Activated B cell treated with CpG ODN at 0.5 μM for 24 hours (primary cell): ENCODE measurements at regions not wholly inside any gene's neighbourhood (a gene's known extent, or its start where the extent isn't known, plus 50 kb on each side); places are given as distances from the start of the nearest gene placed in this dataset.
"Not testable (repeated sequence)": the region's sequence is repeated elsewhere in the genome, so short reads cannot be mapped to it uniquely, and the experiment has no call there.

Experiments used
- ATAC-seq: fragments of 200-7000 bp; cut with Tn5 transposase; one replicate; pipeline ENCODE4 v1.10.0; 2021; ENCODE audit warnings: low read depth, mild to moderate bottlenecking, moderate library complexity
- CTCF ChIA-PET: fragments of 350-600 bp; sonication (Branson Sonifier 250); formaldehyde crosslinking; loops from one replicate; lab custom pipeline; 2021; ENCODE audit warnings: antibody characterized with exemption; lab: Charles Lee
- POLR2A ChIA-PET: fragments of 350-600 bp; sonication (Branson Sonifier 250); formaldehyde crosslinking; loops from one replicate; lab custom pipeline; 2021; ENCODE audit warnings: antibody characterized with exemption; lab: Charles Lee
- DNase-seq: peaks from one replicate; pipeline ENCODE4 v3.0.0; 2022
- H3K27ac Mint-ChIP-seq: one replicate; pipeline ENCODE4 v1.8.0; 2020; ENCODE audit warnings: mixed read lengths
- H3K27me3 Mint-ChIP-seq: one replicate; pipeline ENCODE4 v1.8.0; 2021; ENCODE audit warnings: mixed read lengths
- H3K36me3 Mint-ChIP-seq: one replicate; pipeline ENCODE4 v1.8.0; 2021; ENCODE audit warnings: low read depth, mixed read lengths
- H3K4me1 Mint-ChIP-seq: one replicate; pipeline ENCODE4 v1.8.0; 2021; ENCODE audit warnings: mixed read lengths
- H3K4me3 Mint-ChIP-seq: one replicate; pipeline ENCODE4 v1.8.0; 2020; ENCODE audit warnings: mild to moderate bottlenecking, mixed read lengths
- H3K9me3 Mint-ChIP-seq: one replicate; pipeline ENCODE4 v1.8.0; 2020; ENCODE audit warnings: mixed read lengths
- CTCF ChIP-seq: fragments of 200-600 bp; IDR thresholded peaks from one replicate; pipeline ENCODE4 v1.8.0; 2022; ENCODE audit warnings: antibody characterized with exemption, mild to moderate bottlenecking
- intact Hi-C: fragments of 100-400 bp; cut with micrococcal nuclease; formaldehyde crosslinking; loops from one replicate; pipeline ENCODE4 v1.15.1; 2024

GRCh38 chr17:79547586-79547985 lies 63.3 kb downstream of the RBFOX3 start:
- no peak for DNase-seq
- Mint-ChIP-seq H3K27ac (no peak overlapping the region), H3K4me3 (no peak overlapping the region), H3K27me3 (peaks cover 5% of the 10 kb centered on the region), H3K9me3 (peaks cover 2% of the 10 kb centered on the region), H3K4me1 (no peaks in the 10 kb centered on the region), H3K36me3 (no peaks in the 10 kb centered on the region)
- CTCF ChIA-PET: no interaction called here
- no peak for ATAC-seq
- POLR2A ChIA-PET: no interaction called here
- intact Hi-C loops: no loop called here
- TF ChIP-seq CTCF: no peak

- intact Hi-C loops, H3K36me3 Mint-ChIP-seq, CTCF ChIA-PET, DNase-seq, H3K4me1 Mint-ChIP-seq, H3K4me3 Mint-ChIP-seq, H3K27me3 Mint-ChIP-seq, ATAC-seq, H3K27ac Mint-ChIP-seq, POLR2A ChIA-PET, H3K9me3 Mint-ChIP-seq: not testable (repeated sequence)
Measured at GRCh38 chr17:79547171-79547570, 63.7 kb downstream of the RBFOX3 start.

- CTCF ChIA-PET: no interaction called here
- H3K9me3 Mint-ChIP-seq: no peaks in the 10 kb centered on the region
- H3K27me3 Mint-ChIP-seq: peaks cover 8% of the 10 kb centered on the region
- ATAC-seq: no peak
- no peak overlapping the region for H3K27ac Mint-ChIP-seq
- TF ChIP-seq CTCF: no peak
- intact Hi-C loops: no loop called here
- H3K4me3 Mint-ChIP-seq: no peak overlapping the region
- no peaks in the 10 kb centered on the region for H3K4me1 Mint-ChIP-seq
- DNase-seq: no peak
- no peaks in the 10 kb centered on the region for H3K36me3 Mint-ChIP-seq
- POLR2A ChIA-PET: no interaction called here
Measured at GRCh38 chr17:79546386-79546785, 64.5 kb downstream of the RBFOX3 start.

- TF ChIP-seq CTCF: no peak
- ChIA-PET POLR2A (no interaction called here), CTCF (no interaction called here)
- no peaks in the 10 kb centered on the region for H3K4me1 Mint-ChIP-seq
- no peak overlapping the region for H3K4me3 Mint-ChIP-seq
- H3K27me3 Mint-ChIP-seq: peaks cover 8% of the 10 kb centered on the region
- DNase-seq: no peak
- ATAC-seq: no peak
- no peaks in the 10 kb centered on the region for H3K36me3 Mint-ChIP-seq
- intact Hi-C loops: no loop called here
- H3K27ac Mint-ChIP-seq: no peak overlapping the region
- H3K9me3 Mint-ChIP-seq: no peaks in the 10 kb centered on the region
Measured at GRCh38 chr17:79545251-79546005, 65.4 kb downstream of the RBFOX3 start.

- Mint-ChIP-seq H3K36me3 (no peaks in the 10 kb centered on the region), H3K27ac (no peak overlapping the region), H3K4me1 (no peaks in the 10 kb centered on the region), H3K27me3 (peaks cover 8% of the 10 kb centered on the region), H3K9me3 (no peaks in the 10 kb centered on the region), H3K4me3 (no peak overlapping the region)
- no peak for ATAC-seq
- POLR2A ChIA-PET: no interaction called here
- DNase-seq: no peak
- CTCF ChIA-PET: no interaction called here
- intact Hi-C loops: no loop called here
- TF ChIP-seq CTCF: no peak
Measured at GRCh38 chr17:79544142-79544914, 66.5 kb downstream of the RBFOX3 start.
